IPS DF 6.9 (cell line): ENCODE measurements at regions not wholly inside any gene's neighbourhood (a gene's known extent, or its start where the extent isn't known, plus 50 kb on each side); places are given as distances from the start of the nearest gene placed in this dataset.

Experiments
- DNase-seq: peaks from one replicate; pipeline ENCODE4 v3.0.0-alpha.2; 2013; ENCODE audit warnings: low read depth, low spot score
- H3K27ac ChIP-seq: one replicate; pipeline ENCODE4 v1.5.1; 2013; ENCODE audit warnings: low read length, control low read depth
- H3K27me3 ChIP-seq: 2 replicates; pipeline ENCODE4 v1.6.1; 2013; ENCODE audit warnings: mild to moderate bottlenecking, low read length; ENCODE audit not compliant: control insufficient read depth, insufficient read depth
- H3K36me3 ChIP-seq: 2 replicates; pipeline ENCODE4 v1.6.1; 2013; ENCODE audit warnings: low read length; ENCODE audit not compliant: control insufficient read depth, insufficient read depth
- H3K4me1 ChIP-seq: 2 replicates; pipeline ENCODE4 v1.6.1; 2013; ENCODE audit warnings: low read length; ENCODE audit not compliant: control insufficient read depth, insufficient read depth
- H3K4me3 ChIP-seq: 2 replicates; pipeline ENCODE4 v1.5.1; 2013; ENCODE audit warnings: mild to moderate bottlenecking, low read length
- H3K9me3 ChIP-seq: 2 replicates; pipeline ENCODE4 v1.6.1; 2013; ENCODE audit warnings: low read length, inconsistent platforms; ENCODE audit not compliant: control insufficient read depth, insufficient read depth
- WGBS: extraction: QIAGEN DNeasy Blood & Tissue Kit; methylation state at CpG from one replicate; pipeline ENCODE4 v1.1.7; 2013; ENCODE audit warnings: mixed read lengths, missing lambda C conversion rate; ENCODE audit not compliant: insufficient read length, insufficient coverage; 5-methylcytosine and 5-hydroxymethylcytosine counted together

- H3K4me3 ChIP-seq, result no peak overlapping the region
- H3K27ac ChIP-seq, result no peak overlapping the region
- no CpG with 5 or more reads among the region's 3 CpGs for WGBS
- H3K9me3 ChIP-seq, result no peaks in the 10 kb centered on the region
- H3K4me1 ChIP-seq, result no peaks in the 10 kb centered on the region
- DNase-seq, result no peak
- H3K36me3 ChIP-seq, result no peaks in the 10 kb centered on the region
- H3K27me3 ChIP-seq, result no peaks in the 10 kb centered on the region
Observed at GRCh38 chr3:154614601-154615000, 184.6 kb upstream of the GPR149 start.

- Histone ChIP-seq H3K36me3 (no peaks in the 10 kb centered on the region), H3K9me3 (no peaks in the 10 kb centered on the region), H3K4me1 (no peaks in the 10 kb centered on the region), H3K4me3 (no peak overlapping the region), H3K27me3 (no peaks in the 10 kb centered on the region), H3K27ac (no peak overlapping the region)
- no peak for DNase-seq
- no CpG with 5 or more reads among the region's 1 CpG for WGBS
Observed at GRCh38 chr3:154614078-154614477, 184.1 kb upstream of the GPR149 start.

DNA sequence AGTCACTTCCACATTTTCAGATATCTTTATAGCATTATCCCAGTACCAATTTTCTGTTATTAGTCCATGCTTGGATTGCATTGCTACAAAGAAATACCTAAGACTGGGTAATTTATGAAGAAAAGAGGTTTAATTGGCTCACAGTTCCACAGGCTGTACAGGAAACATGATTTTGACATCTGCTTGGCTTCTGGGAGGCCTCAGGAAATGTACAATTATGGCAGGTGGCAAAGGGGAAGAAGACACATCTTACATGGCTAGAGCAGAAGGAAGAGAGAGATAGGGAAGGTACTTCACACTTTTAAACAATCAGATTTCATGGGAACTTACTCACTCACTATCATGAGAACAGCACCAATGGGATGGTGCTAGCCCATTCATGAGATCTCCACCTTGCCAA lies 172.3 kb upstream of the GPR149 start:
- Histone ChIP-seq H3K27ac (no peak overlapping the region), H3K4me1 (no peaks in the 10 kb centered on the region), H3K4me3 (no peak overlapping the region), H3K36me3 (no peaks in the 10 kb centered on the region), H3K27me3 (no peaks in the 10 kb centered on the region), H3K9me3 (no peaks in the 10 kb centered on the region)
- no peak for DNase-seq

DNA sequence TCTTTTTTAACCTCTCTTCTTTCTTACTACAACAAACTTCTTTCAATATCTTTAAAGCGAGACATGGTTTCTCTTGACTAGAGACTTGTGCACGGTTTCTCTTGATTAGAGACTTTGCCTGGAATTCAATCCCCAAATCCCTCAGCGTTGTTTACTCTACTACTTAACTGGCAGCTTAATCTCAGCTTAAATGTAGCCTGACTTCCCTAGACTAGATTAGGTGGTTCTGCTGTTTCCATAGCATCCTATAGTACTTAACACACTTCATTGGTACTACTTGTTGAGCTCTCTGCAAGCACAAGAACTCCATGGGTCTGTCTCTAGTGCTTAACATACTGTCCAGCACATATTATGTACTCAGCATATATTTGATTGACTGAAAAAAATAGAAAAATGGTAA lies 168.2 kb upstream of the GPR149 start:
- H3K4me1 ChIP-seq, result no peaks in the 10 kb centered on the region
- no peak overlapping the region for H3K27ac ChIP-seq
- H3K9me3 ChIP-seq, result no peaks in the 10 kb centered on the region
- H3K27me3 ChIP-seq, result no peaks in the 10 kb centered on the region
- no peak overlapping the region for H3K4me3 ChIP-seq
- no peak for DNase-seq
- no peaks in the 10 kb centered on the region for H3K36me3 ChIP-seq
- WGBS, result 100% methylated on average over 1 of the region's 3 CpGs

DNA sequence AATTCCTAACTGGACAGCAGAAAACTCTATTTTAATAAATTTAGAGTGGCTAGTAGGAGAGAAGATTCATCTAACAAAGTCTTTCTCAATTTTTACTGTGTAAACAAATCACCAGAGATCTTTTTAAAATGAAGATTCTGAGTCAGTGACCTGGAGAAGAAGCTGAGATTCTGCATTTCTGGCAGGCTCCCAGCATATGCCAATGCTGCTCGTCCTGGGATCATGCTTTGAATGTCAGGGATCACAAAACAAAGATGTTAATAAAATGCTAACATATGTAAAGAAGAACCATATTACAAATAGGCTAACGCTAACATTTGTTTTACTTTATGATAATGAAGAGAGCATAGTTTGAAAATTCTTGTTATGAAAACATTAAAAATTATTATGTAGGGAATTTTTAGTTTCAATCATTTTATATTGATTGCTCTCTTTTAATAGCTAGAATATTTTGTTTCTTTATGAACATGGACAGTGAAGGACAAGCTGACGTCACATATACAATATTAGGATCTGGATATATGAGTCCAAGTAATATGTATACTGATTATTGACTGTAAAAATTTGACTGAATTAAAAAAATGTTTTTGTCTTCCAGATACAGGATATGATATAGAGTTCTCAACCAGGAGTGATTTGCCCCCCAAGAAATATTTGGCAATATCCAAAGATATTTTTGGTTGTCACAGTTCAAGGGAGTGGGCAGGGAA lies 160.8 kb upstream of the GPR149 start:
- no CpG with 5 or more reads among the region's 3 CpGs for WGBS
- Histone ChIP-seq H3K36me3 (no peaks in the 10 kb centered on the region), H3K27me3 (no peaks in the 10 kb centered on the region), H3K27ac (no peak overlapping the region), H3K4me3 (no peak overlapping the region), H3K4me1 (no peaks in the 10 kb centered on the region), H3K9me3 (no peaks in the 10 kb centered on the region)
- DNase-seq, result no peak

GRCh38 chr3:154588831-154589230 lies 158.8 kb upstream of the GPR149 start:
- WGBS, result no CpG with 5 or more reads among the region's 3 CpGs
- Histone ChIP-seq H3K36me3 (no peaks in the 10 kb centered on the region), H3K27ac (no peak overlapping the region), H3K9me3 (no peaks in the 10 kb centered on the region), H3K27me3 (no peaks in the 10 kb centered on the region), H3K4me1 (no peaks in the 10 kb centered on the region), H3K4me3 (no peak overlapping the region)
- no peak for DNase-seq

DNA sequence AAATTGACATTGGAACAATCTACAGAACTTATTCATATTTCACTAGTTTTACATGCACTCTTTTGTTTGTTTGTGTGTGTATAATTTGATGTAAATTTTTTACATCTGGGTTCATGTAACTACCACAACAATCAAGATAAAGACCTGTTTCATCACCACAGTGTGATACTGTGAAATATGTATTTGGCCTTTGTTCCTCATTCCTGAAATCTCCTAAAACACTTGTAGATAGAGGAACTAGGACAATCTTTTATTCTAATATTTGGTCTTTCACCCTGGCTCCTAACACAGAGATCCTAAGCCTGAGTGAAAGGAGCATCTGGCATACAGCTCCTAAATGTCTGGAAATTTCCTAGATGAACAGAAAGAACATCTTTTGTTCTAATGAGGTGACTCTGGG lies 155.0 kb upstream of the GPR149 start:
- H3K36me3 ChIP-seq, result no peaks in the 10 kb centered on the region
- no peaks in the 10 kb centered on the region for H3K4me1 ChIP-seq
- H3K27me3 ChIP-seq, result no peaks in the 10 kb centered on the region
- H3K27ac ChIP-seq, result no peak overlapping the region
- no peak for DNase-seq
- H3K9me3 ChIP-seq, result no peaks in the 10 kb centered on the region
- no peak overlapping the region for H3K4me3 ChIP-seq

DNA sequence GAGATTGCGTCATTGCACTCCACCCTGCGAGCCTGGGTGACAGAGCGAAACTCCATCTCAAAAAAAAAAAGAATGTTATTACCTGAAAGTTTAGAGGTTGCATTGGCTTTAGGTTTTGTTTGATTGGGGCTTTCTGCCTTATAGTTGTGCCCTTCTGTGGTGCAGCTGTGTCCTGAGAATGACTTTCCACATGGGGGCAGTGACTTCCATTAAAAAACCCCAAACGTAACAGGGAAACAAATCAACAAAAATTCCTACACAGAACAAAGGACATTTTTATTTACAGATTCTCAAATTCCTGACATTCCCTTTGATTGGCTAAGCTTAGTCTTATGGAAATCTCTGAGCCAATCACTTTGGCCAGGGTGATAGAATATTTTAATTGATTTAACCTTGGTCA lies 154.1 kb upstream of the GPR149 start:
- Histone ChIP-seq H3K27me3 (no peaks in the 10 kb centered on the region), H3K4me3 (no peak overlapping the region), H3K27ac (no peak overlapping the region), H3K36me3 (no peaks in the 10 kb centered on the region), H3K9me3 (no peaks in the 10 kb centered on the region), H3K4me1 (no peaks in the 10 kb centered on the region)
- DNase-seq, result peak; percentile 9
- no CpG with 5 or more reads among the region's 4 CpGs for WGBS

DNA sequence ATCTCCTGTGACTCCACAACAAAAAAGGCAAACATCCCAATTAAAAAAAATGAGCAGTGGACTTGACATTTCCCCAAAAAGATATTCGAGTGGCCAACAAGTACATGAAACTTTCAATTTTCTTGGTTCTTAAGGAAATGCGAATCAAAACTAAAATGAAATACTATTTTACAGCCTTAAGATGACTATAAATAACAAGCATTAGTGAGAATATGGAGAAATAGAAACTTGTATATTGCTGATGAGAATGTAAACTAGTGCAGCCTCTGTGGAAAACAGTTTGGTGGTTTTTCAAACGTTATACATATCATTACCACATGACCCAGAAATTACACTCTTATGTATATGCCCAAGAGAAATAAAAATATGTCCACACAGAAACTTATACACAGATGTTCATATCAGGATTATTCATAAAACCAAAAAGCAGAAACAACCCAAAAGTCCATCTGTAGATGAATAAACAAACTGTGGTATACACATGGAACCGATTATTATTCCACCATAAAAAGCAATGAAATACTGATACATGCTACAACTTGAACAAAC lies 153.2 kb upstream of the GPR149 start:
- no peak overlapping the region for H3K4me3 ChIP-seq
- H3K36me3 ChIP-seq, result no peaks in the 10 kb centered on the region
- no peaks in the 10 kb centered on the region for H3K9me3 ChIP-seq
- no peaks in the 10 kb centered on the region for H3K4me1 ChIP-seq
- no peak overlapping the region for H3K27ac ChIP-seq
- DNase-seq, result no peak
- no peaks in the 10 kb centered on the region for H3K27me3 ChIP-seq
- no CpG with 5 or more reads among the region's 4 CpGs for WGBS

DNA sequence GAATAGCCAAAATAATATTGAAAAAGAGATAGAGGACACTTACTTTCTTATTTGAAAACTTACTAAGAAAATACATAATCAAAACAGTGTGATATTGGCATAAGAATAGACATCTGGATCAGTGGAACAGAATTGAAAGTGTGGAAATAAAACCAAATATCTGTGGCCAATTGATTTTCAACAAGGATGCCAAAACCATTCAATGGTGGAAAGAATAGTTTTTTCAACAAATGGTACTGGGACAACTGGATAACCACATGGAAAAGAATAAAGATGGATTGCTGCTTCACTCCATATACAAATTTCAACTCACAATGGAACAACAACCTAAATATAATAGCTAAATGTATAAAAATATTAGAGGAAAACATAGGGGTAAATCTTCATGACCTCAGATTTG lies 152.5 kb upstream of the GPR149 start:
- H3K4me3 ChIP-seq, result no peak overlapping the region
- H3K27ac ChIP-seq, result no peak overlapping the region
- no peaks in the 10 kb centered on the region for H3K36me3 ChIP-seq
- DNase-seq, result no peak
- H3K9me3 ChIP-seq, result no peaks in the 10 kb centered on the region
- no peaks in the 10 kb centered on the region for H3K4me1 ChIP-seq
- no peaks in the 10 kb centered on the region for H3K27me3 ChIP-seq

- no peak for DNase-seq
- H3K9me3 ChIP-seq, result no peaks in the 10 kb centered on the region
- no peaks in the 10 kb centered on the region for H3K4me1 ChIP-seq
- H3K27me3 ChIP-seq, result no peaks in the 10 kb centered on the region
- no peak overlapping the region for H3K4me3 ChIP-seq
- no peaks in the 10 kb centered on the region for H3K36me3 ChIP-seq
- 100% methylated on average over 1 of the region's 4 CpGs for WGBS
- no peak overlapping the region for H3K27ac ChIP-seq
Observed at GRCh38 chr3:154571553-154572226, 141.7 kb upstream of the GPR149 start.
